Right lobe of liver (tissue), 6 donors: ENCODE measurements at regions not wholly inside any gene's neighbourhood (a gene's known extent, or its start where the extent isn't known, plus 50 kb on each side); places are given as distances from the start of the nearest gene placed in this dataset.

Experiments used
- ATAC-seq, 4 donors: fragments of 200-7000 bp; cut with Tn5 transposase; one replicate each; pipeline ENCODE4 v1.9.1; 2020; ENCODE audit warnings: mild to moderate bottlenecking in 4 of 4, moderate library complexity in 4 of 4
- DNase-seq, 3 donors: peaks; one replicate each; pipeline ENCODE4 v3.0.0-alpha.2; 2020
- H3K27ac ChIP-seq, 3 donors: fragments of 200-600 bp; one replicate each; pipeline ENCODE4 v1.8.0; 2022
- H3K27me3 ChIP-seq, 2 donors: fragments of 200-600 bp; one replicate each; pipeline ENCODE4 v1.8.0; 2022
- H3K36me3 ChIP-seq, 4 donors: fragments of 200-600 bp; sonication (generic) in 1 of 4; one replicate each; pipeline versions ENCODE4 v1.5.1 to v1.8.0; 2017 to 2022; ENCODE audit warnings: control low read depth in 1 of 4
- H3K4me1 ChIP-seq, 4 donors: fragments of 200-600 bp; sonication (generic) in 1 of 4; one replicate each; pipeline versions ENCODE4 v1.5.1 to v1.8.0; 2017 to 2022; ENCODE audit warnings: control low read depth in 1 of 4
- H3K4me3 ChIP-seq, 3 donors: fragments of 200-600 bp; one replicate each; pipeline ENCODE4 v1.8.0; 2022
- H3K9me3 ChIP-seq, 4 donors: fragments of 200-600 bp; sonication (generic) in 1 of 4; one replicate each; pipeline versions ENCODE4 v1.5.1 to v1.8.0; 2017 to 2022; ENCODE audit warnings: control low read depth in 1 of 4
- CTCF ChIP-seq, 4 donors: fragments of 200-600 bp in 3 of 4; fragments of 450-650 bp in 1 of 4; IDR thresholded peaks; one replicate each; pipeline versions ENCODE4 v1.5.1 to v1.8.0; 2016 to 2022; ENCODE audit warnings: antibody characterized with exemption in 4 of 4, mild to moderate bottlenecking in 2 of 4
- POLR2A ChIP-seq: fragments of 450-650 bp; IDR thresholded peaks from one replicate; pipeline ENCODE4 v1.6.1; 2017; ENCODE audit warnings: antibody characterized with exemption, mild to moderate bottlenecking
- WGBS: methylation state at CpG from one replicate; pipeline ENCODE4 v1.1.6; 2018; ENCODE audit warnings: low coverage, low lambda C conversion rate; ENCODE audit not compliant: insufficient coverage; ENCODE audit errors: missing lambda C conversion rate; 5-methylcytosine and 5-hydroxymethylcytosine counted together
- intact Hi-C, 2 donors: fragments of 100-400 bp; cut with DNase I; formaldehyde crosslinking; loops; one replicate each; pipeline versions ENCODE4 v1.11.2 to v1.14.1; 2022
- donor health status: DM: no; HTN: yes; CAD: no.
- donor health status: DM: no; HTN: no; CAD: no.
- donor health status: DM: no; HTN: no; CAD: no.
- donor health status: DM: no; HTN: yes; CAD: no.
- donor health status: DM: no; HTN: yes; CAD: no.

- no peaks in the 10 kb centered on the region for H3K36me3 ChIP-seq
- WGBS, result 85% methylated on average over 3 of the region's 3 CpGs
- no peaks in the 10 kb centered on the region for H3K4me1 ChIP-seq
- no peaks in the 10 kb centered on the region for H3K9me3 ChIP-seq
- no peak for TF ChIP-seq CTCF (IDR thresholded peaks at IDR 0.05)
- TF ChIP-seq POLR2A, result no peak
- no peak overlapping the region for H3K27ac ChIP-seq
- ATAC-seq, result no peak
- H3K27me3 ChIP-seq, result no peaks in the 10 kb centered on the region
- intact Hi-C loops, result no loop called here
- DNase-seq, result no peak
- H3K4me3 ChIP-seq, result no peak overlapping the region
These were observed 73.5 kb upstream of the MBNL1 start for GRCh38 chr3:152195206-152195605.

- peak overlapping the region in 2 of 3 donors; percentile 0 to 11 for H3K27ac ChIP-seq
- 10% methylated on average over 2 of the region's 2 CpGs for WGBS
- H3K36me3 ChIP-seq, result no peaks in the 10 kb centered on the region
- peak; percentile 54 to 70 (median 62) for ATAC-seq
- intact Hi-C loops, result no loop called here
- H3K4me1 ChIP-seq, result no peaks in the 10 kb centered on the region
- H3K27me3 ChIP-seq, result no peaks in the 10 kb centered on the region
- no peak for DNase-seq
- TF ChIP-seq CTCF (IDR thresholded peaks at IDR 0.05) (no peak), POLR2A (no peak)
- no peaks in the 10 kb centered on the region for H3K9me3 ChIP-seq
- no peak overlapping the region for H3K4me3 ChIP-seq
These were observed 71.9 kb upstream of the MBNL1 start for GRCh38 chr3:152196782-152197181.

- no peaks in the 10 kb centered on the region for H3K27me3 ChIP-seq
- peak in 1 of 4 donors; percentile 9 for ATAC-seq
- no peaks in the 10 kb centered on the region for H3K9me3 ChIP-seq
- H3K27ac ChIP-seq, result peak overlapping the region in 1 of 3 donors; percentile 30
- peaks cover 0 to under 1% (median 0%) of the 10 kb centered on the region in 4 donors for H3K4me1 ChIP-seq
- intact Hi-C loops, result no loop called here
- WGBS, result 55% methylated on average over 3 of the region's 3 CpGs
- H3K36me3 ChIP-seq, result no peaks in the 10 kb centered on the region
- H3K4me3 ChIP-seq, result no peak overlapping the region
- TF ChIP-seq CTCF (IDR thresholded peaks at IDR 0.05) (no peak), POLR2A (no peak)
- no peak for DNase-seq
These were observed 71.3 kb upstream of the MBNL1 start for GRCh38 chr3:152197451-152197850.

- no peak for TF ChIP-seq POLR2A
- TF ChIP-seq CTCF (IDR thresholded peaks at IDR 0.05), result no peak
- Histone ChIP-seq H3K4me3 (no peak overlapping the region), H3K27ac (peak overlapping the region in 2 of 3 donors; percentile 18 to 30), H3K9me3 (no peaks in the 10 kb centered on the region), H3K27me3 (no peaks in the 10 kb centered on the region), H3K36me3 (no peaks in the 10 kb centered on the region), H3K4me1 (peaks cover 0 to 6% (median 0%) of the 10 kb centered on the region in 4 donors)
- intact Hi-C loops, result no loop called here
- no peak for ATAC-seq
- DNase-seq, result no peak
- 78% methylated on average over 3 of the region's 3 CpGs for WGBS
These were observed 70.8 kb upstream of the MBNL1 start for GRCh38 chr3:152197937-152198336.

GRCh38 chr3:152198665-152199064 is 70.1 kb upstream of the MBNL1 start:
- no peak overlapping the region for H3K4me3 ChIP-seq
- no peaks in the 10 kb centered on the region for H3K9me3 ChIP-seq
- DNase-seq (no peak), ATAC-seq (no peak)
- intact Hi-C loops, result no loop called here
- peaks cover 0 to 8% (median 0%) of the 10 kb centered on the region in 4 donors for H3K4me1 ChIP-seq
- no peaks in the 10 kb centered on the region for H3K36me3 ChIP-seq
- H3K27ac ChIP-seq, result peak overlapping the region in 2 of 3 donors; percentile 18 to 30
- WGBS, result 58% methylated on average over 1 of the region's 1 CpG
- H3K27me3 ChIP-seq, result no peaks in the 10 kb centered on the region
- TF ChIP-seq CTCF (IDR thresholded peaks at IDR 0.05), result no peak
- TF ChIP-seq POLR2A, result no peak
